Kasumi-1 (cell line): ENCODE measurements at regions not wholly inside any gene's neighbourhood (a gene's known extent, or its start where the extent isn't known, plus 50 kb on each side); places are given as distances from the start of the nearest gene placed in this dataset.

Experiments used
- DNase-seq, 2 experiments: peaks; one replicate each; lab custom pipeline; 2025; lab: John Stamatoyannopoulos, UW

DNA sequence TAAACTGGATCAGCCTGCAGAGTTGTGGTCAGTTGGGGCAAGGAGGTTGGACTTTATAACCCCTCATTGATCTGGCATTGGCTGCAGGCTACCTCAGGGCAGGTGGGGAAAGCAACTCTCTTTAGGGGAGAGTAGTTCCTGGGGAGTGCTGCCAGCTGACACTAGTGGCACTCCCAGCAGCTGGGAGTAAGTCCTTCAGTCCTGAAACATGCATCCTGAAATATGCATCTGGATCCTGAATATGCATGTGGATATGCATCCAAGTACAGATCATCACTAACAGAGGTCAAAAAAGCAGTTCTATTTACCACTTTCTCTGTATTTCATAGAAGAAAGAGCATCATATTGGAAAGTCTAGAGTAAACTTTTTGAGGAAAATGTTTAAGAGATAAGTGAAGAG is 350.8 kb downstream of the EPM2A start:
- DNase-seq, result no peak

GRCh38 chr6:145396499-145396898 is 338.8 kb downstream of the EPM2A start:
- no peak for DNase-seq

DNA sequence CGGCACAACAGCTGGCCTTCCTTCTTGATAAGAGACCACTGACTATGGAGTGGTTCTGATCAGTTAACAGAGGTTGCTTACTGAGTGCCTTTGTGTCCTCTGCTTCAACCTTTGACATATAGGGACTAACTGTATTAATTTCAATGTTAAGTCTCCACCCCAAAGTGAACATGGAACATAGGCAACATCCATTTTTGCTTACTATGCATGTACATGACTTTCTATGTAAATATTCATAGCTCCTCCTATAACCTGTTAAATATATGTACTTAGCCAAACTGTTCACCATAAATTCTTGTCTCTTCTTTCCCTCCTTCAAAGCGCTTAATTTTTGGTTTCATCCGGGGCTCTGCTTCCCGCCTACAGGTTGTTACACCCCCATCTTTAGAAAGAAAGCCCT is 334.8 kb downstream of the EPM2A start:
- DNase-seq, result no peak

- DNase-seq, result no peak
Measured at GRCh38 chr6:145405006-145405551, 330.2 kb downstream of the EPM2A start.

GRCh38 chr6:145406783-145407182 is 328.5 kb downstream of the EPM2A start:
- DNase-seq, result no peak

DNA sequence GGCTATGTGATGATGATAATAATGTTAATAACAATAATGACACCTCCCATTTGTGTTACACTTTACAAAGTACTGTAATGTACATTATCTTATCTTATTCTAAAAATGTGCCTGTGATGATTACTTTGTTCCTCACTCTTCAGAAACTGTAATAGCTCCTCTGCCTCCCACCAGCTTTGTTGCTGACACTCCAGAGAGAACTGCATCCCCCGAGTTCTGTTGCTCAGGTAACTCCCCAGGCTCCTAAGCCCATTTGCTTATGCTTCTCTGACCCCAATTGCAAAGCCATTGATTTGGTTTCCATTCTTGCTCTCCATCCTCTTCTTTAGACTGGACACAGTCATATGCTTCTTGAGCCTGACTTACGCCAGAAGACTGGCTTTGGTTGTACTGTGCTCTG is 319.7 kb downstream of the EPM2A start:
- no peak for DNase-seq

GRCh38 chr6:145420599-145420998 is 314.7 kb downstream of the EPM2A start:
- DNase-seq, result no peak

DNA sequence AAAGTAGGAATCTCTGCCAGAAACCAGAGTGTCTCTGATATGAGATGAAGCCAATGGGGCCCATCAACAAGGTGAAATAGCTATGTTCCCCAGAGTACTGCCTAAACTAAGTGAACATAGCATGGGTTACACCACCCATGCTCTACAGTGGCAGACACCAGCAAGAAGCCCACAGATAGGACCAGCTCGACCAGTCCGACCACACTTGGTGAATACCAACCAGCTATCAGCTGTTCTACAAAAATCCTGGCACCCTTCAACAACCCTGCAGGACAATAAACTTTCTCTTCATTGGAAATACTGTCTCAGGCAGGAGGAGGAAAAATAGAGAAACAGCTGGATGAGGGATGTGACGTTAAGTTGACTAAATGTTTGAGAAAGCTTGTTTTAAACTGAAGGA is 311.4 kb downstream of the EPM2A start:
- no peak for DNase-seq

DNA sequence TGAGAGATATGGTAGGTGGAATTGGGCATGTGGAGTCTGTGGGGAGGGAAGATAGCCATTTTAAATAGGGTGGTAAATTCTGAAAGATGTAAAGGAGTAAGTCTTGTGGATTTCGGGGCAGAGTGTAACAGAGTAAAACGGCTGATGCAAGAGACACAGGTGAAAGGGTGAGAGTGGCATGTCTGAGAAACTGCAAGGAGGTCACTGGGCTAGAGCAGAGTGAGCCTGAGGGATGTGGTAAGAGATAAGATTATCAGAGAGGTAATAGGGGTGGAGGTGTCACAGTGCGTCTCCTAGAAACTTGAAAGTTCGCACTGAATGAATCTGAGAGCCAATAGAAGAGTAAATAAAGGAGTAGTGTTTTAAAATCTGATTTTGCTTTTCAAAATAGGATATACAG is 308.1 kb downstream of the EPM2A start:
- DNase-seq, result no peak

- no peak for DNase-seq
Measured at GRCh38 chr6:145428706-145429105, 306.6 kb downstream of the EPM2A start.

GRCh38 chr6:145442110-145442509 is 293.2 kb downstream of the EPM2A start:
- DNase-seq, result no peak

DNA sequence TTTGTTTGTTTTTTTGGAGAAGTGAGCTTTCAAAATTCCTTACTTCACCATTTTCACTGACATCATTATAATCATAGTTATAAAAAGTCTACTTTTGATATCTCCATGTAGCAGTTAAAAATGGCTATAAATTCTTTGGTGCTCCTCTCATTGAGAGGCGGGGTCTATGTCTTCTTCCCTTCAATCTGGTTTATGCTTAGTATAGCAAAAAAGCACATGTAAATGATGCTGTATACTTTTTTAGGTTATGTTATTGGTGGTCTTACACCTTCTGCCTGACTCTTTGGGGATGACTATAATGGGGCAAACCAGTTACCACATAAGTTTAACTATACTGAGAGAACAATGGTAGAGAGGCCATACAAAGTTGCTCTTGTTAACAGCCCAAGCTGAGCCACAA is 289.6 kb downstream of the EPM2A start:
- DNase-seq, result no peak

DNA sequence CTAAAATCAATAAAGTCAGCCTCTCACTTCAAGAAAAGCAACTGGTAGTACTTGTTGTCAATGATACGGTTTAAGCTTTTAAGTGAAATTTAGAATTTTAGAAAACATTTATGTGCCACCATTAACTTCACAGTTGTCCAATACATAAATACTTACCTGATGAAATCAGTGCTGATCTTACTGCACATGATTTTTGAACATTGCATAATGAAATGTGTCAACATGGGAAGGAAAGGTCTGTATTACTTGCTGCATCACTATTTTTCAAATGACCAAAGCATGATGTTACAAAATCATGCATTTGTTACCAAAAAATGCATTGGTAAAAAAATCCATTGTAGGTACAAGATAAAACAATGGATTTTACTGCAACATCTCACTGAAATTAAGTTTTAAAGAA is 284.3 kb downstream of the EPM2A start:
- DNase-seq, result no peak

DNA sequence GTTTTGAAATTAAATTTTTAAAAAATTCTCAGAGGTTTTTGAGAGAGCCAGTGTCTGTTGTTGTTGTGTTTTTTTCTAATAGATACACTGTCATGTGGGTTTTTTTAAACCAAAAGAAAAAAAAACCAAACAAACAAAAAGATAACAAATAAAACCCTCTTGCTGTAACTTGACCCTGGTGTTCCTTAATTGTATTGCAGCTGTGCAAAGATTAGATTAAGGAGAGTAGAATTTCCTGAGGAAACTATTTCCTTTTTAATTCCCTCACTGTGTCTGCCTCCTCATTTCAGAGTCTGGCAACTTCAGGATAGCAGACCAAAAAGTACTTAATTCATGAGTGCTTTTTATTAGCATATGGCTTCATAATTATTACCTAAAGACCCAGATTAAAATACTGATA is 281.9 kb downstream of the EPM2A start:
- peak in 1 of 2 experiments; percentile 40 for DNase-seq

- DNase-seq, result no peak
Measured at GRCh38 chr6:145454006-145454405, 281.3 kb downstream of the EPM2A start.

DNA sequence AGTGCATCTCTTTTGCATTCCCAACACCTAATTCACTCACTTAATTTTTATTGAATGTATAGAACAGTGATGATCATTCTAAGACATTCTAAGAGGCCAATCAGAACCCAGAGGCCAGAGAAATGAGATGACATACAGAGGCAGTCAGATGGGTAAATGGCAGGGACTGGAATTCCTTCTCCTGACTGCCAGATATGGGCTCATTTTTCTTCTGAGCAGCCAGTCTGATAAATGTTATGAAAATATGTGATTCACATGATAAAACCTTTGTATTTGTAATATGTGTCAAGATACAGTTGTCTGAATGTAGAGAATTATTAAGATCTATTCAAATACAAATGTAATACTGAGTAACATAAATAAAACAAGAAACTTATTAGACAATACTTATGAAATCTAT is 277.8 kb downstream of the EPM2A start:
- DNase-seq, result no peak

- DNase-seq, result no peak
Measured at GRCh38 chr6:145468534-145468933, 266.8 kb downstream of the EPM2A start.

DNA sequence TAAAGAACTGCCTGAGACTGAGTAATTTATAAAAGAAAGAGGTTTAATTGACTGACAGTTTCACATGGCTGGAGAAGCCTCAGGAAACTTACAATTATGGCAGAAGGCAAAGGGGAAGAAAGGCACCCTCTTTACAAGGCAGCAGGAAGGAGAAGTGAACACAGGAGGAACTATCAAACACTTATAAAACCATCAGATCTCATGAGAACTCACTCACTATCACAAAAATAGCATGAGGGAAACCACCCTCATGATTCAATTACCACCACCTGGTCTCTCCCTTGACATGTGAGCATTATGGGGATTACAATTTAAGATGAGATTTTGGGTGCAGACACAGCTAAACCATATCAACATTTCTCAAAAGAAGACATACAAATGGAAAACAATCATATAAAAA is 266.3 kb downstream of the EPM2A start:
- peak; percentile 41 to 64 for DNase-seq

DNA sequence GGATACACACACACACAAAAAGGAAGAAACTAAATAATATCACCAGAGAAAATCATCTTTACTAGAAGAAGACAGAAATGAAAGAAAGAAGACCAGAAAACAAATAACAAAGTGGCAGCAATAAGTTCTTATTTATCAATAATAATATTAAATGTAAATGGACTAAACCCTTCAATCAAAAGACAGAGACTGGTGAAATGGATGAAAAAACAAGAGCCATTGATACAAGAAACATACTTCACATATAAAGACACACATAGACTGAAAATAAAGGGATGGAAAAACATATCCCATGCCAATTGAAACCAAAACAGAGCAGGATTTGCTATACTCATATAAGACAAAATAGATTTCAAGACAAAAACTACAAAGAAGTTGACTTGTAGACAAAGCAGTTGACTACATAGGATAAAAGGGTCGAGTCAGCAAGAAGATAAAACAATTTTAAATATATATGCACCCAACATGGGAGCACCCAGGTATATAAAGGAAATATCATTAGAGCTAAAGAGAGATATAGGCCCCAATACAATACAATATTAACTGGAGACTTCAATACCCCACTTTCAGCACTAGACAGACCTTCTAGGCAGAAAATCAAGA is 259.4 kb downstream of the EPM2A start:
- DNase-seq, result no peak

- DNase-seq, result peak; percentile 19 to 23
Measured at GRCh38 chr6:145480024-145480423, 255.3 kb downstream of the EPM2A start.

DNA sequence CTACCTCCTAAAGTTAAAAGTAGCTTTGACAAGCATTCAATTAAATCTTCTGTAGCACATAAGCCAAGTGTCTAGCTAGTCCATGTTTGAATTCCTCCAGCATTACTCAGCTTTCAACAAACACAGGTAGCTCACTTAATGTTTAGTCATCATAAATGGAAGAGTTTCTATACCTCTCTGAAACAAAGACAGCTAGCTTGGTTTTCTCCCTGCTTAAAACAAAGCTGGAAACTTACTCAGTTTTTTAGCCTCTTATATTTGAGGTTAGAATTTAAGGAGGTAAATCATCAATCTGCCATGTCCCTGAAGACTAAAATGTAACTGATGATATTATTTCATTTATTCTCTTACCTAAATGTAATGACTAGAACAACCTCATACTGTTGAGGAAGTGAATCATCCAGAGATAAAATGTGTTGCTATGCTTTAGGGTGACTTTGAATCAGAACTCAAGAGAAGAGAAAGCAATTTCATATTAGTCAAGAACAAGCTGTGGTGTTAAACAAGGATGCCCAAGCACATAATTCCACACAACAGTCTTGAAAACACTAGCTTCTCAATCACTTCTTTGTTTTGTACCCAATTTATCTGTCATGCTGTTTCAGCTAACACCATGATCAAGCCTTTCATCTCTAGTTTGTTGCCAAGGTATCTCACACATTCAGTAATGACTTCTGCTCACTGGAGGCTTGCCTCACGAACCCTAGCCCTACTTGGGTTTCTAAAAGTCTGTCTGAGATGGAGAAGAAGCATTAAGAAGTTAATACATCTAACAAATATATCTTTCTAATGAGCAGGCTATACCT is 251.9 kb downstream of the EPM2A start:
- DNase-seq, result no peak

DNA sequence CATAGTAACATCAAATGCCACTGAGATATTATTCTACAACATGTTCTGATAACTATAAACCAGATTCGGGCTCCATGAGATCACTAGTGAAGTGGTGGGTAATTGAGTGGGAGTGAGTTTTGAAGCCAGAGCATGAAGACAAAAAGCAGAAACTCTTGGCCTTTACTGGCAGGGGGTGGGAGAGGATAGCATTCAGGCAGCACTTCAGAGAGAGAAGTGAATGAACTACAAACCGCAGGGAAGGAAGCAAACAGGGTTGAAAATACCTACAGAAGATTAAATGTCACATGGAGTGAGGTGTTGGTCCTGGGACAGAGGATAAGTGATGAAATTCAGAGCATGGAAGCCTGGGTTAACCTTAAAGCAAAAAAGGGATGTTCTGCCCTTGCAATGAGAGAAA is 250.0 kb downstream of the EPM2A start:
- peak; percentile 10 for DNase-seq

GRCh38 chr6:145486306-145486705 is 249.0 kb downstream of the EPM2A start:
- DNase-seq, result no peak

- DNase-seq, result no peak
Measured at GRCh38 chr6:145489583-145489982, 245.7 kb downstream of the EPM2A start.
